Right ventricle myocardium superior (tissue), 1 donor: ENCODE measurements at regions not wholly inside any gene's neighbourhood (a gene's known extent, or its start where the extent isn't known, plus 50 kb on each side); places are given as distances from the start of the nearest gene placed in this dataset.

Experiments
- ATAC-seq: fragments of 200-7000 bp; cut with Tn5 transposase; one replicate; pipeline ENCODE4 v1.9.1; 2020; ENCODE audit warnings: mild to moderate bottlenecking; ENCODE audit not compliant: poor library complexity
- DNase-seq: peaks from one replicate; pipeline ENCODE4 v3.0.0-alpha.2; 2020
- intact Hi-C: fragments of 100-400 bp; cut with DNase I; formaldehyde crosslinking; loops from one replicate; pipeline ENCODE4 v1.11.2; 2022
- donor health status: DM: no; HTN: yes; CAD: no; lungs with severe emphysema.

GRCh38 chr4:136687118-136687517 is 845.2 kb downstream of the PCDH18 start:
- DNase-seq (no peak), ATAC-seq (no peak)
- intact Hi-C loops: no loop called here

DNA sequence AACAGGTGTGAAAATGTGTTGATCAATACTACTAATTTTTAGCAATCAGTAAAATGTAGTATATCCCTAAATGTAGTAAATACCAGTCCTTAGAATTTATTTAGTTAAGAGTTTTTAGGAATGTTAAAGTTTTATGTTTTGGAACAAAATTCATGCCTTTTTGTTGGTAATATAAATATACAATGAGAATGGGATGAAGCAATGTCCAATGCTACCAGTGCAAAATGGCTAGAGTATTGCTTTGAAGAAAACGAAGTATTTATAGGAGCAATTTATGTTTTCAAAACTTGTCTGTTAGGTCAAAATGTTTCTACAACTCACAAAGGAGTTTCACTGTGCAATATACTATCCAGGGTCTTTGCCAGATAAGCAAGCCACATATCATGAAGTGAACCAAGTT is 851.5 kb downstream of the PCDH18 start:
- intact Hi-C loops: no loop called here
- ATAC-seq: no peak
- DNase-seq: no peak

- ATAC-seq (no peak), DNase-seq (no peak)
- intact Hi-C loops: no loop called here
These were observed 852.0 kb downstream of the PCDH18 start for GRCh38 chr4:136680271-136680670.

DNA sequence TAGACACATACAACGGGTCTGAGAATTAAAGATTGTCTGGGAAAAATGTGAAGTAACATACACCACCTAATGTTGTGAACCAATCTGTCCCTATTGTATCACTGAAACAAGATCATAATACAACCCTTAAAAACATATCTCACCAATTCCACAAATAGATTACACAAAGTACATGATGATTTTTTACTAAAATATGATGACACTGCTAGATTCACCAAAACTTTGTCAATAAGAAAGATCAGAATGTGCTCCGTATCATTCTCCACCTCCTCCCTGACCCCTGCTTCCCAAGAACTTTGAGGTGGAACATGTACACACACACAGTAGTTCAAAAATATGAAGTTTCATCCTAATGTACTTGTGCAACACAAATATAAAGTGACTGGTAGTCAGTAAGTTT is 862.0 kb downstream of the PCDH18 start:
- DNase-seq (no peak), ATAC-seq (no peak)
- intact Hi-C loops: no loop called here

DNA sequence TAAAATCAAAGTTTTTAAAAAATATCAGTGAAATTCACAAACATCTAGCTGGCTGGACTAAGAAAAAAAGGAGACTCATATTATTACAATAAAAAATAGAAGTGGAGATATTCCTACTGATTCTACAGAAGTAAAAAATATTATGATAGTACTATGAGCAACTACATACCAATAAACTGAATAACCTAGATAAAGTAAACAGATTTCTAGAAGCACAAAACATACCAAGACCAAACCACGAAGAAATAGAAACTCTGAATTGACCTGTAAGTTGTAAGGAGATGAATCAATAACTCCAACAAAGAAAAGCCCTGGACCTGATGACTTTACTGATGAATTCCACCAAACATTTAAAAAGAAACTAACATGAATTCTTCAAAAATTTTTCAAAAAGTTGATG is 867.3 kb downstream of the PCDH18 start:
- intact Hi-C loops: no loop called here
- DNase-seq (no peak), ATAC-seq (no peak)

DNA sequence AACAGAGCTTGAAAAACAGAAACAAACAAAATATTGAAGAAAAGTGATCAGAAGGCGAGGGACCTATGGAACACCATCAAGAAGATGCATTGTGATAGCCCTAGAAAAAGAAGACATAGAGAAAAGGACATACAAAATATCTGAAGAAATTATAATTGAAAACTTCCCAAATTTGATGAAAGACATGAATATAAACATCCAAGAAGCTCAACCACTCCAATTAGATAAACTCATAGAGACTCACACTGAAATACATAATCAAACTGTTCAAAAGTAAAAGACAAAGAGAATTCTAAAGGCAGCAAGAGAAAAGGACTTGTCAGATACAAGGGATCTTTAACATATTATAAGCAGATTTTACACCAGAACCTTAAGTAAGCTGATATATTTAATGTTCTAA is 869.8 kb downstream of the PCDH18 start:
- intact Hi-C loops: no loop called here
- DNase-seq (no peak), ATAC-seq (no peak)

GRCh38 chr4:136653640-136654406 is 878.5 kb downstream of the PCDH18 start:
- no peak for ATAC-seq

DNA sequence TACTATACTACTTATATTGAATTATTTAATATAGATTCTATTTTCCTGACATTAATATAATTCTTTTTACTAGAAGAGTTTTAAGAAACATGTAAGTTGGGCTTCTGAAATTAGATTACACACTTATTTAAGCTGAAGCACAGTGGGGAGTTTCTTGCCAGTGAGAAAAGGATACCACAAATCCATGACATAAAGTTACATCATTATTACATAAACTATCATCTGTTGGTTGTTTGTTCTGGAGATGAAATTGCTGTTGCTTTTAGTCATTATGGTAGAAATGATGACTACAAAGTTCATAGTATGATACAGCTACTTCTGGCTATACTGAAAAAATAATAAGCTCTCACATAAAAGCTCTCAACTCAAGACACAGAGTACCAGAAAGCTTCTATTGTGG is 880.4 kb downstream of the PCDH18 start:
- intact Hi-C loops: no loop called here
- ATAC-seq: no peak
- no peak for DNase-seq

More at GRCh38 chr4:136653640-136654406, 878.5 kb downstream of the PCDH18 start:
- no peak for DNase-seq
- intact Hi-C loops: no loop called here

GRCh38 chr4:136651278-136651667 is 881.0 kb downstream of the PCDH18 start:
- intact Hi-C loops: no loop called here
- DNase-seq: no peak
- ATAC-seq: no peak

- intact Hi-C loops: no loop called here
- ATAC-seq (no peak), DNase-seq (no peak)
These were observed 881.6 kb downstream of the PCDH18 start for GRCh38 chr4:136650541-136651277.

- DNase-seq: no peak
- ATAC-seq: no peak
- intact Hi-C loops: no loop called here
These were observed 888.0 kb downstream of the PCDH18 start for GRCh38 chr4:136644279-136644678.

DNA sequence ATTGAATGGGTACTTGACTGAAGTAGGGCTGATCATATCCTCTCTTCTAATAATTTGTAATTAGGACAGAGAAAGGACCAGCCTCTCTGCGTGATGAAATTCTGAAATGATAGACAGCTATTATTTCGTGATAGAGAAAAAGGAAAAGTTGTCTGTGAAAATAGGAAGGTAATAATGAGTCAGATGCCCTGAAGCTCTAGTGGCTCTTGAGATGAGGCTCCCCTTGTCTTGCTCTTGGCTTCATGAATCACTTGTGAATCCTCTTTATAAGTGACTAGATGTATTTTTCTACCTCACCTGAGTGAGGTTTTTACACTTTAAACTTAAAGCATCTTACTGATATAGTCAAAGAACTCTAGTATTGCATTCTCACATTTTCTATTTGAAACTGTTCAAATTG is 888.9 kb downstream of the PCDH18 start:
- DNase-seq (no peak), ATAC-seq (no peak)
- intact Hi-C loops: no loop called here

DNA sequence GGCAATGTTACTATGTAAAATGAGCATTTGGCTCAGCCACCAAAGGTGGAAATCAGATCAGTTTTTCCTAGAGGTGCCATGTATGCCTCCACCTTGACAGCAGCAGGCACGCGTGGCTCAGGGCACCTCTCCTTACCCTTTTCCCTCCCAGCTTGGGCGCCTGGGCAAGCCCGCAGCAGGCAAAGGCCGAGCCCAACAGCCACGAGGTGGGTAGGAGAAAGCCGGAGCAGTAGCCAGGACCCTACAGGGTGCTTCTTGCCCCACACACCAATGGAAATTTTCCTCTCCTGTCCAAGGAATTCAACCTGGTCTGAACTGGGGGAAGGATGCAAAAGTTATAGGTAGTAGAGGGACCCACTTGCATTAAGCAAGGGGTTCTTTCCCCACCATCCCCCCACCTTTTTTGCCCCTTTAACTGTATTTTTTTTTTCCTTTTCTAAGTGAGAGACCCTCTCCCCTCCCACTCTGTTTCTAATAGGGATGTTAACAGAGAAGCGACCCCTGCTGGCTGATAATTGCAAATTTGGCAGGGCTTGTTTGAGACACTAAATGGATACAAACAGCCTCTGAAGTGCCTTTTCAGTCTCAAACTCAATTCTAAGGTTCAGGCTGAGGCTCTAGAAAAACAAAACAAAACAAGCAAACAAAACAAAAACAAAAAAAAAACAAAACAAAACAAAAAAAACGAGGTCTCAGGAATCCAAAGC is 895.1 kb downstream of the PCDH18 start:
- no peak for DNase-seq
- ATAC-seq: no peak
- intact Hi-C loops: no loop called here

DNA sequence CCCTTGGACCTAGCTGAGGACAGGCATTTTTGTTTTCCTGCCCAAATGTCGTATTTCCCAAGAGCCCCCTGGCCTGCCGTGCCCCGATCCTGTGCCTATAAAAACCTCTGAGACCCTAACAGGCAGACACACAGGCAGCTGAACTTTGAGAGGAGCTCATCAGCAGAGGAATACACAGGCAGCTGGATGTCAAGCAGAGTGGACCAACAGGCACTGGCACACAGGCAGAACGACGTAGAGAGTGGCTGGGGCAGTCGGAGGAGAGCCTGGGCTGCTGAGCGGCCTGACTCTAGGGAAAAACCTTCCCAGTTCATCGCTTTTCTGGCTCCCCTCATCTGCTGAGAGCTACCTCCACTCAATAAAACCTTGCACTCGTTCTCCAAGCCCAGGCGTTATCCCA is 896.1 kb downstream of the PCDH18 start:
- DNase-seq (no peak), ATAC-seq (no peak)
- intact Hi-C loops: no loop called here

DNA sequence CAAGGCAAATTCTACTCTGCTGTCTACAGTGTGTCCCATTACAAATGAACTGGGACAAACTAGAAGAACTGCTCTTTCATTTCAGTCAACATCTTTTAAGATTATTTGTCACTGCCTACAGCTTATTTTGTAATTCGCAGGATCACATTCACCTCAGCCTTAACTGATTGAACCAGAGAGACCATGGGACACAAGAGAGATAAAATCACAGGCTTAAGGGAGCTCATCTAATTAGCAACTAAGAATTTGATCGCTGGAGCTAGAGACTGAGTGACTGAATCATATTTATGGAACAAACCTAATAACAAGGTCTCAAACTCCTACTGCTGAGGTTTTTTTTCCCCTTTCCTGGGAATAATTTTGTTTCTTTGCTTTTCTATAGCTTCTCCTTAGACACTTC is 898.2 kb downstream of the PCDH18 start:
- no peak for ATAC-seq
- intact Hi-C loops: no loop called here
- no peak for DNase-seq

DNA sequence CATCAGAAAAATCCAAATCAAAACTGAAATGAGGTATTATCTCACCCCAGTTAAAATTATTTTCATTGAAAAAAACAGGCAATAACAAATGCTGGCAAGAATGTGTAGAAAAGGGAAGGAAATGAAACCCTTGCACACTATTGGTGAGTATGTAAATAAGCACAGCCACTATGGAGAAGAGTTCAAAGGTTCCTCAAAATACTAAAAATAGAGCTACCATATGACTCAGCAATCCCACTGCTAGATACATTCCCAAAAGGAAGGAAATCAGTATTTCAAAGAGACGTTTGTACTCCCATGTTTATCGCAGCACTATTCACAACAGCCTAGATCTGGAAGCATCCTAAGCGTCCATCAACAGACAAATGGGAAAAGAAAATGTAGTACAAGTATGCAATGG is 932.4 kb downstream of the PCDH18 start:
- intact Hi-C loops: no loop called here
- ATAC-seq (no peak), DNase-seq (no peak)

GRCh38 chr4:136590440-136590839 is 941.9 kb downstream of the PCDH18 start:
- DNase-seq (no peak), ATAC-seq (no peak)
- intact Hi-C loops: no loop called here

DNA sequence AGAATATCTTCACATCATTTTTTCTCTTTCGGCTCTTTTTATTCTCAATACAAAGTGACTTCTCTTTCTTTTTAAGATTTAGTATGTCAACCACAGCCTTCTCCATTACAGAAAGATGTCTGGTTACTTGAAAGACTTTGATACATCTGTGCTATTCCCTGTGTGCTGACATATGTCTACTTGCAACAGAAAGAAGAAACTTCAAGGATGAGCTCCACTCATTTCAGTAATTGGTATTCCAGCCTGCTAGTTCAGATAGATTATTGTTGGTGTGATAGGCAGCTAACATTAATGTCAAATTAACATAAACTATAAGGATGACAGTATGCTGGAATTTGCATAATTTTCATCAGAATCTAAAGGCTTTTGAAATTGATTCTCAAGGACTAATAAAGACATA is 948.7 kb downstream of the PCDH18 start:
- ATAC-seq (no peak), DNase-seq (no peak)
- intact Hi-C loops: no loop called here

DNA sequence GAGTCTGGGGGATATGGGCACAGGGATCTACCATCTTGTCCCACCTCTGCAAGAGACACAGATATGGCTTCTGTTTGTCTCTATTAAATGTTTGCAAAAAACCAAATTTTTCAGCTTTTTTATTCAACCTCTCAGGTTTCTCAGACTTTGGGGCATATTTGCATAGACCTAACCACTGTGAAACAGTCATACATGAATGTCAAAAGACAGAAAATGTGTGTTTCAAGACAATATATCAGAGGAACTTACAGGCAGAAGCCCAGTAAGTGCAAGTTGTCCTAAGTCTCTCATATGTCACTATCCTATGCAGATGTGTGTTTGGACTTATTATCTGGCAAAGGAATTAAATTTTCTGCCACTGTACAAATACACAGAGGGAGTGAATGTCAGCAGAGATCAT is 951.2 kb downstream of the PCDH18 start:
- DNase-seq: no peak
- no peak for ATAC-seq
- intact Hi-C loops: no loop called here

GRCh38 chr4:136575146-136575545 is 957.1 kb downstream of the PCDH18 start:
- intact Hi-C loops: no loop called here
- no peak for ATAC-seq

More at GRCh38 chr4:136575146-136575545, 957.1 kb downstream of the PCDH18 start:
- DNase-seq: no peak
